Hepatocyte (in vitro differentiated cells): ENCODE measurements at regions not wholly inside any gene's neighbourhood (a gene's known extent, or its start where the extent isn't known, plus 50 kb on each side); places are given as distances from the start of the nearest gene placed in this dataset.

Source experiments
- DNase-seq: peaks from one replicate; pipeline ENCODE4 v3.0.0-alpha.2; 2016; ENCODE audit warnings: low spot score
- H2AFZ ChIP-seq: fragments of 200-600 bp; sonication (generic); 2 replicates; pipeline ENCODE4 v1.6.0; 2016; ENCODE audit warnings: antibody characterized with exemption, mild to moderate bottlenecking
- H3K27ac ChIP-seq: fragments of 200-600 bp; sonication (generic); 2 replicates; pipeline ENCODE4 v1.5.1; 2016; ENCODE audit warnings: mild to moderate bottlenecking
- H3K27me3 ChIP-seq: fragments of 200-600 bp; sonication (generic); 2 replicates; pipeline ENCODE4 v1.6.1; 2016
- H3K36me3 ChIP-seq: fragments of 200-600 bp; sonication (generic); replicated peaks from 2 replicates; pipeline ENCODE4 v1.5.1; 2016; ENCODE audit warnings: low read depth; ENCODE audit not compliant: insufficient read depth
- H3K4me1 ChIP-seq: fragments of 200-600 bp; sonication (generic); 2 replicates; pipeline ENCODE4 v1.5.1; 2016; ENCODE audit warnings: mild to moderate bottlenecking, moderate library complexity; ENCODE audit not compliant: insufficient read depth
- H3K4me2 ChIP-seq: fragments of 200-600 bp; sonication (generic); 2 replicates; pipeline ENCODE4 v1.6.0; 2016
- H3K4me3 ChIP-seq: fragments of 200-600 bp; sonication (generic); 2 replicates; pipeline ENCODE4 v1.5.1; 2016; ENCODE audit warnings: mild to moderate bottlenecking
- H3K79me2 ChIP-seq: fragments of 200-600 bp; sonication (generic); 2 replicates; pipeline ENCODE4 v1.6.0; 2017; ENCODE audit warnings: mild to moderate bottlenecking
- H3K9me2 ChIP-seq: fragments of 200-600 bp; sonication (generic); replicated peaks from 2 replicates; pipeline ENCODE4 v1.6.0; 2017; ENCODE audit warnings: mild to moderate bottlenecking; ENCODE audit not compliant: insufficient read depth
- H3K9me3 ChIP-seq: fragments of 200-600 bp; sonication (generic); 2 replicates; pipeline ENCODE4 v1.5.1; 2016; ENCODE audit warnings: low read depth, mild to moderate bottlenecking
- H4K20me1 ChIP-seq: fragments of 200-600 bp; sonication (generic); 2 replicates; pipeline ENCODE4 v1.6.0; 2016; ENCODE audit warnings: mild to moderate bottlenecking; ENCODE audit not compliant: insufficient read depth, poor library complexity, severe bottlenecking
- EZH2 ChIP-seq: fragments of 200-600 bp; sonication (generic); IDR thresholded peaks from 2 replicates; pipeline ENCODE4 v1.6.1; 2016; ENCODE audit warnings: antibody characterized with exemption, mild to moderate bottlenecking, borderline replicate concordance
- EZH2phosphoT487 ChIP-seq: fragments of 200-600 bp; sonication (generic); IDR thresholded peaks from one replicate; pipeline ENCODE4 v1.6.1; 2018; ENCODE audit warnings: antibody characterized with exemption, mild to moderate bottlenecking, low read depth, moderate library complexity; ENCODE audit not compliant: unreplicated experiment, severe bottlenecking
- WGBS: methylation state at CpG from one replicate; pipeline ENCODE4 v1.1.6; 2016; ENCODE audit warnings: low lambda C conversion rate; ENCODE audit errors: missing lambda C conversion rate; 5-methylcytosine and 5-hydroxymethylcytosine counted together
- TF ChIP-seq, protein P1 (sequence below): fragments of 200-600 bp; sonication (generic); IDR thresholded peaks from 2 replicates; pipeline ENCODE4 v1.5.1; 2016; ENCODE audit warnings: antibody characterized with exemption, mild to moderate bottlenecking; ENCODE audit not compliant: poor library complexity

GRCh38 chr3:21117370-21117769, 633.6 kb downstream of the ZNF385D start:
- WGBS: 86% methylated on average over 1 of the region's 1 CpG
- Histone ChIP-seq H3K9me3 (no peaks in the 10 kb centered on the region), H3K36me3 (no peaks in the 10 kb centered on the region)

GRCh38 chr3:21109056-21109455, 642.0 kb downstream of the ZNF385D start:
- Histone ChIP-seq H2AFZ (no peak overlapping the region), H3K9me2 (no peaks in the 10 kb centered on the region), H3K27me3 (no peaks in the 10 kb centered on the region), H3K79me2 (no peaks in the 10 kb centered on the region), H3K4me3 (no peak overlapping the region), H3K4me1 (no peaks in the 10 kb centered on the region), H3K9me3 (no peaks in the 10 kb centered on the region), H4K20me1 (no peaks in the 10 kb centered on the region), H3K27ac (no peak overlapping the region), H3K4me2 (no peak overlapping the region), H3K36me3 (no peaks in the 10 kb centered on the region)
- no peak for DNase-seq
- TF ChIP-seq, protein P1, sequence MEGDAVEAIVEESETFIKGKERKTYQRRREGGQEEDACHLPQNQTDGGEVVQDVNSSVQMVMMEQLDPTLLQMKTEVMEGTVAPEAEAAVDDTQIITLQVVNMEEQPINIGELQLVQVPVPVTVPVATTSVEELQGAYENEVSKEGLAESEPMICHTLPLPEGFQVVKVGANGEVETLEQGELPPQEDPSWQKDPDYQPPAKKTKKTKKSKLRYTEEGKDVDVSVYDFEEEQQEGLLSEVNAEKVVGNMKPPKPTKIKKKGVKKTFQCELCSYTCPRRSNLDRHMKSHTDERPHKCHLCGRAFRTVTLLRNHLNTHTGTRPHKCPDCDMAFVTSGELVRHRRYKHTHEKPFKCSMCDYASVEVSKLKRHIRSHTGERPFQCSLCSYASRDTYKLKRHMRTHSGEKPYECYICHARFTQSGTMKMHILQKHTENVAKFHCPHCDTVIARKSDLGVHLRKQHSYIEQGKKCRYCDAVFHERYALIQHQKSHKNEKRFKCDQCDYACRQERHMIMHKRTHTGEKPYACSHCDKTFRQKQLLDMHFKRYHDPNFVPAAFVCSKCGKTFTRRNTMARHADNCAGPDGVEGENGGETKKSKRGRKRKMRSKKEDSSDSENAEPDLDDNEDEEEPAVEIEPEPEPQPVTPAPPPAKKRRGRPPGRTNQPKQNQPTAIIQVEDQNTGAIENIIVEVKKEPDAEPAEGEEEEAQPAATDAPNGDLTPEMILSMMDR: no peak
- TF ChIP-seq EZH2phosphoT487 (no peak), EZH2 (no peak)
- WGBS: 77% methylated on average over 3 of the region's 3 CpGs

More at GRCh38 chr3:21117370-21117769, 633.6 kb downstream of the ZNF385D start:
- Histone ChIP-seq H4K20me1 (no peaks in the 10 kb centered on the region), H2AFZ (no peak overlapping the region), H3K27ac (no peak overlapping the region), H3K4me1 (no peaks in the 10 kb centered on the region), H3K4me2 (no peak overlapping the region), H3K79me2 (no peaks in the 10 kb centered on the region), H3K9me2 (no peaks in the 10 kb centered on the region), H3K4me3 (no peak overlapping the region), H3K27me3 (no peaks in the 10 kb centered on the region)
- no peak for DNase-seq
- TF ChIP-seq, protein P1: no peak
- TF ChIP-seq EZH2phosphoT487: no peak
- TF ChIP-seq EZH2: no peak

GRCh38 chr3:21105784-21106183, 645.2 kb downstream of the ZNF385D start:
- no peak overlapping the region for H3K27ac ChIP-seq
- H3K79me2 ChIP-seq: no peaks in the 10 kb centered on the region
- TF ChIP-seq, protein P1: no peak
- TF ChIP-seq EZH2 (no peak), EZH2phosphoT487 (no peak)
- H3K4me1 ChIP-seq: no peaks in the 10 kb centered on the region
- H3K9me2 ChIP-seq: no peaks in the 10 kb centered on the region
- H2AFZ ChIP-seq: no peak overlapping the region
- no peak overlapping the region for H3K4me3 ChIP-seq
- no peaks in the 10 kb centered on the region for H3K27me3 ChIP-seq
- H4K20me1 ChIP-seq: no peaks in the 10 kb centered on the region
- no peaks in the 10 kb centered on the region for H3K9me3 ChIP-seq
- DNase-seq: no peak
- no peak overlapping the region for H3K4me2 ChIP-seq
- H3K36me3 ChIP-seq: no peaks in the 10 kb centered on the region
- 100% methylated on average over 1 of the region's 1 CpG for WGBS
